ENCODE measurements at regions not wholly inside any gene's neighbourhood (a gene's known extent, or its start where the extent isn't known, plus 50 kb on each side); places are given as distances from the start of the nearest gene placed in this dataset.

DNA sequence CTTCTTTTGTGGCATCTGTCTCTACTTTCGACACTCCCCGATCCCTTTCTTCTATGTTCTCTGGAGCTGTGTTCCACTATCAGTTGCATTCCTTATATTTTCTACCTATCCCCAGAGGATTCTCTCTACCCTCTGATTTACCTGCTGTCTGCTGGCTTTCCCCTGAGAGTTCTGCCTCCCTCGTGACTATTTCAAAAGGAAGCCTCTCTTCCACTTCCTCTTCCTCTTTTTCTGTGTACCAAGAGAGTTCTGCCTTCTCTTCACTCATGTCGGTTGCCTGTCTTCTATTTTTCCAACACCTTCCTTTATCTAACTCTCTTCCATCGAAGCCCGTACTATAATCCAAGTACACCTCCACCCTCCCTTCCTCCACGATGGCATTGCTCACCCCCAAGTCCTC, 631.7 kb downstream of the SMARCA1 start:
- TF ChIP-seq, protein P1, sequence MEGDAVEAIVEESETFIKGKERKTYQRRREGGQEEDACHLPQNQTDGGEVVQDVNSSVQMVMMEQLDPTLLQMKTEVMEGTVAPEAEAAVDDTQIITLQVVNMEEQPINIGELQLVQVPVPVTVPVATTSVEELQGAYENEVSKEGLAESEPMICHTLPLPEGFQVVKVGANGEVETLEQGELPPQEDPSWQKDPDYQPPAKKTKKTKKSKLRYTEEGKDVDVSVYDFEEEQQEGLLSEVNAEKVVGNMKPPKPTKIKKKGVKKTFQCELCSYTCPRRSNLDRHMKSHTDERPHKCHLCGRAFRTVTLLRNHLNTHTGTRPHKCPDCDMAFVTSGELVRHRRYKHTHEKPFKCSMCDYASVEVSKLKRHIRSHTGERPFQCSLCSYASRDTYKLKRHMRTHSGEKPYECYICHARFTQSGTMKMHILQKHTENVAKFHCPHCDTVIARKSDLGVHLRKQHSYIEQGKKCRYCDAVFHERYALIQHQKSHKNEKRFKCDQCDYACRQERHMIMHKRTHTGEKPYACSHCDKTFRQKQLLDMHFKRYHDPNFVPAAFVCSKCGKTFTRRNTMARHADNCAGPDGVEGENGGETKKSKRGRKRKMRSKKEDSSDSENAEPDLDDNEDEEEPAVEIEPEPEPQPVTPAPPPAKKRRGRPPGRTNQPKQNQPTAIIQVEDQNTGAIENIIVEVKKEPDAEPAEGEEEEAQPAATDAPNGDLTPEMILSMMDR (conservative IDR thresholded peaks at IDR 0.05; ENCODE audit: low read depth, low read length), result no peak
- no peak for TF ChIP-seq EZH2phosphoT487 (IDR thresholded peaks at IDR 0.05; ENCODE audit: borderline replicate concordance, low read length)
